HL-60 (cell line): ENCODE measurements at regions not wholly inside any gene's neighbourhood (a gene's known extent, or its start where the extent isn't known, plus 50 kb on each side); places are given as distances from the start of the nearest gene placed in this dataset.

ENCODE experiments used
- DNase-seq, 2 experiments: peaks; one replicate each; pipeline ENCODE4 v3.0.0-alpha.2; 2010 to 2020; ENCODE audit warnings: low read depth in 1 of 2, low spot score in 1 of 2
- H3K27ac ChIP-seq: fragments of 250-450 bp; sonication (Bioruptor Pico); replicated peaks from 2 replicates; pipeline ENCODE4 v1.5.1; 2020; ENCODE audit warnings: mild to moderate bottlenecking, moderate library complexity
- H3K27me3 ChIP-seq: fragments of 250-450 bp; sonication (Bioruptor Pico); 2 replicates; pipeline ENCODE4 v1.5.1; 2021; ENCODE audit warnings: mild to moderate bottlenecking, moderate library complexity; ENCODE audit not compliant: insufficient read depth, poor library complexity, severe bottlenecking
- H3K4me3 ChIP-seq: replicated peaks from 2 replicates; pipeline ENCODE4 v1.5.1; 2011; ENCODE audit warnings: mild to moderate bottlenecking, control low read depth, low read length; ENCODE audit not compliant: insufficient read depth
- GABPA ChIP-seq: IDR thresholded peaks from 2 replicates; pipeline ENCODE4 v1.6.1; 2012; ENCODE audit warnings: low read depth
- POLR2AphosphoS5 ChIP-seq: IDR thresholded peaks from 2 replicates; pipeline ENCODE4 v1.6.1; 2012; ENCODE audit warnings: low read depth
- SPI1 ChIP-seq: IDR thresholded peaks from 2 replicates; pipeline ENCODE4 v1.6.1; 2012; ENCODE audit warnings: low read depth, mild to moderate bottlenecking, borderline replicate concordance
- TF ChIP-seq, protein P1 (sequence below): IDR thresholded peaks from one replicate; pipeline ENCODE4 v1.5.1; 2011; ENCODE audit warnings: low read length, control low read depth, inconsistent platforms; ENCODE audit not compliant: insufficient read depth
- TF ChIP-seq, protein P2 (sequence below): IDR thresholded peaks from 2 replicates; pipeline ENCODE4 v1.6.1; 2012; ENCODE audit warnings: low read depth; ENCODE audit not compliant: insufficient replicate concordance

DNA sequence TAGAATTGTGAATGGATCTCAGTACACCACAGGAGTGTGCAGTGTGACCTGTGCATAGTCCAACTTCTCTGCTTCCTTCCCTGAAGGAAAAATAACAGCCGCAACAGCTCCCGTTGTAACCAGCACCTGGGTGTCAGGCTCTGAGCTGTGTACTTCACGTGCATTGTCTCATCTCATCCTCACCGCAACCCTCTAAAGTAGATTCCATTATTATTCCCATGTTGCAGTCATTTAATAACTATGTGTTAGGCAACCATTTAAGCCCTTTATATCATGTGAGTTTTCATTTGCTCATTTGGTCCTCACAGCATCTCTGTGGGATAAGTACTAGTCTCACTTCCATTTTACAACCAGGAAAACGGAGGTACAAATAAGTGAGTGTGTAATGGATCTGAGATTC, 247.0 kb upstream of the MAF start:
- Histone ChIP-seq H3K4me3 (no peak overlapping the region), H3K27me3 (no peaks in the 10 kb centered on the region), H3K27ac (no peak overlapping the region)
- DNase-seq: no peak
- TF ChIP-seq, protein P1, sequence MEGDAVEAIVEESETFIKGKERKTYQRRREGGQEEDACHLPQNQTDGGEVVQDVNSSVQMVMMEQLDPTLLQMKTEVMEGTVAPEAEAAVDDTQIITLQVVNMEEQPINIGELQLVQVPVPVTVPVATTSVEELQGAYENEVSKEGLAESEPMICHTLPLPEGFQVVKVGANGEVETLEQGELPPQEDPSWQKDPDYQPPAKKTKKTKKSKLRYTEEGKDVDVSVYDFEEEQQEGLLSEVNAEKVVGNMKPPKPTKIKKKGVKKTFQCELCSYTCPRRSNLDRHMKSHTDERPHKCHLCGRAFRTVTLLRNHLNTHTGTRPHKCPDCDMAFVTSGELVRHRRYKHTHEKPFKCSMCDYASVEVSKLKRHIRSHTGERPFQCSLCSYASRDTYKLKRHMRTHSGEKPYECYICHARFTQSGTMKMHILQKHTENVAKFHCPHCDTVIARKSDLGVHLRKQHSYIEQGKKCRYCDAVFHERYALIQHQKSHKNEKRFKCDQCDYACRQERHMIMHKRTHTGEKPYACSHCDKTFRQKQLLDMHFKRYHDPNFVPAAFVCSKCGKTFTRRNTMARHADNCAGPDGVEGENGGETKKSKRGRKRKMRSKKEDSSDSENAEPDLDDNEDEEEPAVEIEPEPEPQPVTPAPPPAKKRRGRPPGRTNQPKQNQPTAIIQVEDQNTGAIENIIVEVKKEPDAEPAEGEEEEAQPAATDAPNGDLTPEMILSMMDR: no peak
- TF ChIP-seq, protein P2, sequence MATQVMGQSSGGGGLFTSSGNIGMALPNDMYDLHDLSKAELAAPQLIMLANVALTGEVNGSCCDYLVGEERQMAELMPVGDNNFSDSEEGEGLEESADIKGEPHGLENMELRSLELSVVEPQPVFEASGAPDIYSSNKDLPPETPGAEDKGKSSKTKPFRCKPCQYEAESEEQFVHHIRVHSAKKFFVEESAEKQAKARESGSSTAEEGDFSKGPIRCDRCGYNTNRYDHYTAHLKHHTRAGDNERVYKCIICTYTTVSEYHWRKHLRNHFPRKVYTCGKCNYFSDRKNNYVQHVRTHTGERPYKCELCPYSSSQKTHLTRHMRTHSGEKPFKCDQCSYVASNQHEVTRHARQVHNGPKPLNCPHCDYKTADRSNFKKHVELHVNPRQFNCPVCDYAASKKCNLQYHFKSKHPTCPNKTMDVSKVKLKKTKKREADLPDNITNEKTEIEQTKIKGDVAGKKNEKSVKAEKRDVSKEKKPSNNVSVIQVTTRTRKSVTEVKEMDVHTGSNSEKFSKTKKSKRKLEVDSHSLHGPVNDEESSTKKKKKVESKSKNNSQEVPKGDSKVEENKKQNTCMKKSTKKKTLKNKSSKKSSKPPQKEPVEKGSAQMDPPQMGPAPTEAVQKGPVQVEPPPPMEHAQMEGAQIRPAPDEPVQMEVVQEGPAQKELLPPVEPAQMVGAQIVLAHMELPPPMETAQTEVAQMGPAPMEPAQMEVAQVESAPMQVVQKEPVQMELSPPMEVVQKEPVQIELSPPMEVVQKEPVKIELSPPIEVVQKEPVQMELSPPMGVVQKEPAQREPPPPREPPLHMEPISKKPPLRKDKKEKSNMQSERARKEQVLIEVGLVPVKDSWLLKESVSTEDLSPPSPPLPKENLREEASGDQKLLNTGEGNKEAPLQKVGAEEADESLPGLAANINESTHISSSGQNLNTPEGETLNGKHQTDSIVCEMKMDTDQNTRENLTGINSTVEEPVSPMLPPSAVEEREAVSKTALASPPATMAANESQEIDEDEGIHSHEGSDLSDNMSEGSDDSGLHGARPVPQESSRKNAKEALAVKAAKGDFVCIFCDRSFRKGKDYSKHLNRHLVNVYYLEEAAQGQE: no peak
- no peak for TF ChIP-seq POLR2AphosphoS5
- no peak for TF ChIP-seq GABPA
- no peak for TF ChIP-seq SPI1

DNA sequence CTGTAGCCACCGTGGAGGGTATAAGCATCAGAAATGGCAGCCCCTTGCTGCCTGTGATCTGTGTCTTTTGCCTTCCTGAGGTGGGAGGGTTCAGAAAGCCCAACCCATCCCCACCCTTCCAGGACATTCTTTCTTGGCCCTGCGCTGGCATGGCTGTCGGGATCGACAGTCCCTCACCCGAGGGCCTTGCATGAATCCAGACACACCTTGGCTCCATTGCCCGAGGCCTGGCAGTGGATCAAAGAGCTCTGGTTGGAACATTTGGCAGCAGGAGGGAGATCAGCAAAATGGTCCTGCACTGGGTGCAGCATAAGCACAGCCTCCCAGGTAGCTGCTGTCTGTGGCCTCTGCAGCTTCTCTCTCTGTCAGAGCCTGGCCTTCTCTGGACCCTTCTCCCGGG, 246.6 kb upstream of the MAF start:
- TF ChIP-seq GABPA: no peak
- TF ChIP-seq, protein P1: no peak
- TF ChIP-seq, protein P2: no peak

DNA sequence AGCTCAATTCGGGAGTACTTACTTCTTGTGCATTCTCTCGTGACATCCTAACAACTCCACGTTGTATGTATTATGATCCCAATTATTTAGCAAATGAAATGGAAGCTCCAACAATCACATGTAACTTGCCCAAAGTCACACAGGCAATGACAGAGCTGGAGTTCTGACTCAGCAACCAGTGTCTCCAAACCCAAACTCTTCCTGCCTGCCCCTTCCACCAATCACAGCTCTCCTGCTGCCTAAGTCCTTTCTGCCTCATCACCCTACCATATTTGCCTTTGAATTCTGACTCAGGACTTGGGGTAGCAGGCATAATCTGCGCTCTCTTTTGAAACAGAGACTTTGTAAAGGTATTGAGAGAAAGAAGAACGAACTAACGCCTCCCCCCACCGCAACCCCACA, 245.2 kb upstream of the MAF start:
- TF ChIP-seq POLR2AphosphoS5 (no peak), SPI1 (no peak), GABPA (no peak)
- TF ChIP-seq, protein P1: no peak
- TF ChIP-seq, protein P2: no peak
- H3K27me3 ChIP-seq: no peaks in the 10 kb centered on the region
- no peak overlapping the region for H3K27ac ChIP-seq
- DNase-seq: no peak
- no peak overlapping the region for H3K4me3 ChIP-seq

More for the DNA sequence above, 246.6 kb upstream of the MAF start:
- no peaks in the 10 kb centered on the region for H3K27me3 ChIP-seq
- no peak for DNase-seq
- H3K27ac ChIP-seq: no peak overlapping the region
- H3K4me3 ChIP-seq: no peak overlapping the region
